Thoracic aorta (tissue), 2 donors: ENCODE measurements at regions not wholly inside any gene's neighbourhood (a gene's known extent, or its start where the extent isn't known, plus 50 kb on each side); places are given as distances from the start of the nearest gene placed in this dataset.

Source experiments
- ATAC-seq: fragments of 150-250 bp; one replicate; pipeline ENCODE4 v1.8.0; 2017; ENCODE audit warnings: low read depth; ENCODE audit not compliant: insufficient number of reproducible peaks, low FRiP score
- DNase-seq: peaks from one replicate; pipeline ENCODE4 v3.0.0-alpha.2; 2020; ENCODE audit warnings: low spot score
- H3K27ac ChIP-seq, 2 donors: fragments of 200-600 bp; sonication (generic); 1 replicate in 1 of 2; 2 replicates in 1 of 2; pipeline ENCODE4 v1.5.1; 2016; ENCODE audit warnings: mild to moderate bottlenecking in 2 of 2, moderate library complexity in 2 of 2
- H3K27me3 ChIP-seq: fragments of 200-600 bp; sonication (generic); replicated peaks from 2 replicates; pipeline ENCODE4 v1.6.0; 2016; ENCODE audit warnings: mild to moderate bottlenecking; ENCODE audit not compliant: insufficient read depth
- H3K36me3 ChIP-seq: fragments of 200-600 bp; sonication (generic); one replicate; pipeline ENCODE4 v1.5.1; 2016
- H3K4me1 ChIP-seq, 2 donors: fragments of 200-600 bp; sonication (generic); 1 replicate in 1 of 2; 2 replicates in 1 of 2; pipeline versions ENCODE4 v1.5.1 to v1.6.0; 2016; ENCODE audit warnings: low read depth in 2 of 2, mild to moderate bottlenecking in 1 of 2; ENCODE audit not compliant: control insufficient read depth in 1 of 2
- H3K4me3 ChIP-seq: fragments of 200-600 bp; sonication (generic); 2 replicates; pipeline ENCODE4 v1.5.1; 2016; ENCODE audit warnings: mild to moderate bottlenecking
- H3K9me3 ChIP-seq: fragments of 200-600 bp; sonication (generic); 2 replicates; pipeline ENCODE4 v1.5.1; 2016
- CTCF ChIP-seq: fragments of 200-600 bp; sonication (generic); IDR thresholded peaks from one replicate; pipeline ENCODE4 v1.5.1; 2019; ENCODE audit warnings: antibody characterized with exemption

- H3K27me3 ChIP-seq: no peaks in the 10 kb centered on the region
- H3K27ac ChIP-seq: no peak overlapping the region
- no peak overlapping the region for H3K4me3 ChIP-seq
- H3K36me3 ChIP-seq: no peaks in the 10 kb centered on the region
- H3K9me3 ChIP-seq: no peaks in the 10 kb centered on the region
- H3K4me1 ChIP-seq: no peaks in the 10 kb centered on the region
- DNase-seq: no peak
- ATAC-seq: no peak
- no peak for TF ChIP-seq CTCF
These were observed 139.5 kb downstream of the ERMARD start for GRCh38 chr6:169890901-169891300.

GRCh38 chr6:169890049-169890448 is 138.6 kb downstream of the ERMARD start:
- Histone ChIP-seq H3K36me3 (no peaks in the 10 kb centered on the region), H3K27me3 (no peaks in the 10 kb centered on the region), H3K4me1 (no peaks in the 10 kb centered on the region), H3K9me3 (no peaks in the 10 kb centered on the region), H3K4me3 (no peak overlapping the region), H3K27ac (no peak overlapping the region)
- ATAC-seq: no peak
- TF ChIP-seq CTCF: no peak
- DNase-seq: no peak

GRCh38 chr6:169887529-169888140 is 136.2 kb downstream of the ERMARD start:
- Histone ChIP-seq H3K4me3 (no peak overlapping the region), H3K27ac (no peak overlapping the region), H3K36me3 (no peaks in the 10 kb centered on the region), H3K9me3 (no peaks in the 10 kb centered on the region), H3K4me1 (no peaks in the 10 kb centered on the region), H3K27me3 (no peaks in the 10 kb centered on the region)
- TF ChIP-seq CTCF: no peak
- no peak for DNase-seq
- no peak for ATAC-seq

- TF ChIP-seq CTCF: no peak
- no peaks in the 10 kb centered on the region for H3K9me3 ChIP-seq
- no peak overlapping the region for H3K4me3 ChIP-seq
- H3K27me3 ChIP-seq: no peaks in the 10 kb centered on the region
- no peak for DNase-seq
- no peak for ATAC-seq
- H3K4me1 ChIP-seq: no peaks in the 10 kb centered on the region
- H3K27ac ChIP-seq: no peak overlapping the region
- no peaks in the 10 kb centered on the region for H3K36me3 ChIP-seq
These were observed 135.3 kb downstream of the ERMARD start for GRCh38 chr6:169886631-169887227.

- no peak for TF ChIP-seq CTCF
- no peaks in the 10 kb centered on the region for H3K27me3 ChIP-seq
- no peaks in the 10 kb centered on the region for H3K9me3 ChIP-seq
- no peak for ATAC-seq
- H3K4me1 ChIP-seq: no peaks in the 10 kb centered on the region
- H3K4me3 ChIP-seq: no peak overlapping the region
- H3K27ac ChIP-seq: no peak overlapping the region
- H3K36me3 ChIP-seq: no peaks in the 10 kb centered on the region
- DNase-seq: no peak
These were observed 134.4 kb downstream of the ERMARD start for GRCh38 chr6:169885831-169886230.
